OCI-LY1 (cell line): ENCODE measurements at regions not wholly inside any gene's neighbourhood (a gene's known extent, or its start where the extent isn't known, plus 50 kb on each side); places are given as distances from the start of the nearest gene placed in this dataset.

Experiments used
- H2AFZ ChIP-seq: fragments of 200-600 bp; sonication (generic), shearing (Covaris generic); 2 replicates; pipeline ENCODE4 v1.6.0; 2014; ENCODE audit warnings: antibody characterized with exemption, mild to moderate bottlenecking, low read length
- H3F3A ChIP-seq: fragments of 200-600 bp; sonication (generic), shearing (Covaris generic); 2 replicates; pipeline ENCODE4 v1.6.0; 2014; ENCODE audit warnings: mild to moderate bottlenecking, antibody characterized with exemption, low read length, moderate library complexity; ENCODE audit not compliant: insufficient read depth
- H3K27ac ChIP-seq: fragments of 200-600 bp; sonication (generic); 2 replicates; pipeline ENCODE4 v1.5.1; 2014; ENCODE audit warnings: low read length, mixed run types, mild to moderate bottlenecking, low read depth; ENCODE audit not compliant: poor library complexity, severe bottlenecking
- H3K27me3 ChIP-seq: fragments of 200-600 bp; sonication (generic); 2 replicates; pipeline ENCODE4 v1.6.0; 2014; ENCODE audit warnings: antibody characterized with exemption, mild to moderate bottlenecking, low read length, moderate library complexity; ENCODE audit not compliant: insufficient read depth
- H3K36me3 ChIP-seq: fragments of 200-600 bp; sonication (generic); 2 replicates; pipeline ENCODE4 v1.6.1; 2014; ENCODE audit warnings: mild to moderate bottlenecking, antibody characterized with exemption, low read length, moderate library complexity, mixed read lengths; ENCODE audit not compliant: insufficient read depth
- H3K4me1 ChIP-seq: fragments of 200-600 bp; sonication (generic); 2 replicates; pipeline ENCODE4 v1.5.1; 2014; ENCODE audit warnings: mild to moderate bottlenecking, low read length, moderate library complexity; ENCODE audit not compliant: insufficient read depth, severe bottlenecking
- H3K4me2 ChIP-seq: fragments of 200-600 bp; sonication (generic), shearing (Covaris generic); 2 replicates; pipeline ENCODE4 v1.6.1; 2014; ENCODE audit warnings: low read length
- H3K4me3 ChIP-seq: fragments of 200-600 bp; sonication (generic); 2 replicates; pipeline ENCODE4 v1.5.1; 2014; ENCODE audit warnings: low read length, low read depth, mild to moderate bottlenecking, mixed read lengths; ENCODE audit not compliant: poor library complexity, severe bottlenecking
- H3K79me2 ChIP-seq: fragments of 200-600 bp; shearing (Covaris generic); 2 replicates; pipeline ENCODE4 v1.6.1; 2016; ENCODE audit warnings: mixed run types, low read length, mixed read lengths; ENCODE audit not compliant: insufficient read depth
- H3K9ac ChIP-seq: fragments of 200-600 bp; sonication (generic), shearing (Covaris generic); 2 replicates; pipeline ENCODE4 v1.6.1; 2014; ENCODE audit warnings: mild to moderate bottlenecking, low read length, mixed read lengths
- H3K9me2 ChIP-seq: fragments of 200-600 bp; sonication (generic), shearing (Covaris generic); 2 replicates; pipeline ENCODE4 v1.6.1; 2014; ENCODE audit warnings: low read depth, mild to moderate bottlenecking, low read length, mixed read lengths
- H3K9me3 ChIP-seq: fragments of 200-600 bp; shearing (Covaris generic); 2 replicates; pipeline ENCODE4 v1.6.1; 2014; ENCODE audit warnings: low read length, mixed read lengths
- H4K20me1 ChIP-seq: fragments of 200-600 bp; sonication (generic), shearing (Covaris generic); 2 replicates; pipeline ENCODE4 v1.6.0; 2016; ENCODE audit warnings: mild to moderate bottlenecking, low read length; ENCODE audit not compliant: insufficient read depth
- EZH2 ChIP-seq: fragments of 200-600 bp; sonication (generic), shearing (Covaris generic); IDR thresholded peaks from 2 replicates; pipeline ENCODE4 v1.8.0; 2017; ENCODE audit warnings: borderline replicate concordance, mixed run types, mild to moderate bottlenecking, antibody characterized with exemption, low read length, moderate library complexity, mixed read lengths
- TF ChIP-seq, protein P1 (sequence below): fragments of 200-600 bp; sonication (generic), shearing (Covaris generic); IDR thresholded peaks from 2 replicates; pipeline ENCODE4 v1.5.1; 2017; ENCODE audit warnings: mild to moderate bottlenecking, antibody characterized with exemption, low read length, moderate library complexity, mixed read lengths

DNA sequence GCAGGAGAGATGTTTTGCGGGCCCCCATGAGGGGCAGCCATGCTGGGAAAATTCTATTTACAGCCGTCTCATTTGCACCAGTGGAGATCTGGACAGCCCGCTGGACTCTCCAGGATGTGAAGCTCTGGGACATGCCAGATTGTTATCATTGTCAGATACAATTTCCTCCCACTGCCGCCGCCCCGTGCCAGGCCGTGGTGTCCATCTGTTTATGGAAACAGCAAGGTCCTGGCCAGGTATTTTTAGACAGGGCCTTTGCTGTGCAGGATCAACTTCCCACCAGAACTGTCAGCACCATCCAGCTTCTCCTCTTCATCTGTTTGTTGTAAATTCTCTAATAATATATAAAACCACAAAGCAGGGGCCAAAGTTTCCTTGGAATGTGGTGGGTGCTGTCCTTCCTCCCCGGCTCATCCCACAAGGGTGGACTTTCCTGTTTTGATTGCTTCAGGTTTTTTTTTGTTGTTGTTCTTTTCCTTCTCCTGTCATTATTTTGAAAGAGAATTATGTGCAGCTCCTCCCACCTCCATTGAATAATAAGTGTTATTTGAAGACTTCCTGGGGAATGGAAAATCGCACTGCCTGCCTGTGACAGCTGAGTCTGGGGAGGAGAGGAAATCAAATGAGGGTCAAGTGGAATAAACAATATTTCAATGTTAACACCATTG is 398.1 kb downstream of the TNS1 start:
- H2AFZ ChIP-seq, result no peak overlapping the region

DNA sequence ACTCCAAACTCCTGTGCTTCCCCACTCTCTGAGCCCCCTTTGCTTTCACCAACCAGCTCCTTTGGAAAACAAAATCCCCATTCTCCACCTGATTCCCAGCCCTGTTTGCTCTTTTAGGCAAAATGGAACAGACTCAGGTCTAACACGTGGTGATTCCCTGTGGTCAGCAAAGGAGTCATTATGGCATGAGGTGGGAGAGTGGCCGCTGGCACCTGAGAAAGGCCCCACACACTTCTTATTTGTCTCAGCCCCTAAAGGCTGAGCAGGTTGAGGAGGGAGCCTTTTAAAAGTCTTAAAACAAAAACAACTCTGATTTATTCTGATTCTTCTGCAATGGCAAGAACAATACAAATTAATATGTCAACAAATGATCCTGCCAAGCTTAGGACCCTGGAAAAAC is 401.2 kb downstream of the TNS1 start:
- Histone ChIP-seq H3K9me2 (no peaks in the 10 kb centered on the region), H3K27me3 (no peaks in the 10 kb centered on the region), H3F3A (no peaks in the 10 kb centered on the region), H4K20me1 (no peaks in the 10 kb centered on the region), H3K79me2 (no peaks in the 10 kb centered on the region), H3K9me3 (no peaks in the 10 kb centered on the region), H3K4me1 (no peaks in the 10 kb centered on the region), H2AFZ (no peak overlapping the region), H3K36me3 (no peaks in the 10 kb centered on the region), H3K4me3 (no peak overlapping the region), H3K9ac (no peak overlapping the region), H3K27ac (no peak overlapping the region), H3K4me2 (no peak overlapping the region)
- TF ChIP-seq, protein P1, sequence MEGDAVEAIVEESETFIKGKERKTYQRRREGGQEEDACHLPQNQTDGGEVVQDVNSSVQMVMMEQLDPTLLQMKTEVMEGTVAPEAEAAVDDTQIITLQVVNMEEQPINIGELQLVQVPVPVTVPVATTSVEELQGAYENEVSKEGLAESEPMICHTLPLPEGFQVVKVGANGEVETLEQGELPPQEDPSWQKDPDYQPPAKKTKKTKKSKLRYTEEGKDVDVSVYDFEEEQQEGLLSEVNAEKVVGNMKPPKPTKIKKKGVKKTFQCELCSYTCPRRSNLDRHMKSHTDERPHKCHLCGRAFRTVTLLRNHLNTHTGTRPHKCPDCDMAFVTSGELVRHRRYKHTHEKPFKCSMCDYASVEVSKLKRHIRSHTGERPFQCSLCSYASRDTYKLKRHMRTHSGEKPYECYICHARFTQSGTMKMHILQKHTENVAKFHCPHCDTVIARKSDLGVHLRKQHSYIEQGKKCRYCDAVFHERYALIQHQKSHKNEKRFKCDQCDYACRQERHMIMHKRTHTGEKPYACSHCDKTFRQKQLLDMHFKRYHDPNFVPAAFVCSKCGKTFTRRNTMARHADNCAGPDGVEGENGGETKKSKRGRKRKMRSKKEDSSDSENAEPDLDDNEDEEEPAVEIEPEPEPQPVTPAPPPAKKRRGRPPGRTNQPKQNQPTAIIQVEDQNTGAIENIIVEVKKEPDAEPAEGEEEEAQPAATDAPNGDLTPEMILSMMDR, result no peak
- TF ChIP-seq EZH2, result no peak

More for the DNA sequence above, 398.1 kb downstream of the TNS1 start:
- Histone ChIP-seq H3K9me3 (no peaks in the 10 kb centered on the region), H3K79me2 (no peaks in the 10 kb centered on the region), H3F3A (no peaks in the 10 kb centered on the region), H3K9me2 (no peaks in the 10 kb centered on the region), H3K9ac (no peak overlapping the region), H3K27me3 (no peaks in the 10 kb centered on the region), H3K4me2 (no peak overlapping the region), H3K36me3 (no peaks in the 10 kb centered on the region), H3K4me3 (no peak overlapping the region), H3K4me1 (no peaks in the 10 kb centered on the region), H3K27ac (no peak overlapping the region), H4K20me1 (no peaks in the 10 kb centered on the region)
- no peak for TF ChIP-seq EZH2
- TF ChIP-seq, protein P1, result no peak

DNA sequence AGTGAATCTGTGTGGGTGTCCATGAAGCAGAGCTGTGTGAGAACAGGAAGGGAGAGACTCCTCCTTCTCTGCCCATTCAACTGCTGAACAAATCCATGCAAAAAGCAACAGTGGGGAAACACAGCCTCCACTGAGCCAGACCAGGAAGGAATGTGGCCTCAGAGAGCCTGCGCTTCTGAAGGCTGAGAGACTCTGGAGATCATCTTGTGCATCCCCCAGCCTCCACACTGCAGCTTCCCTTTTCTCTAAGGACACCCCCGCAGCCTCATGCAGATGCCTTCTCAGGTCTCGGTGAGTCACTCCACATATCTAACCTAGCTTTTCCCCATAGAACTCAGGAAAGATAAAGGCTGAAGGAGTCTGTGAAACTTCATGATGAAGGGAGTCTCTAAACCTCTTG is 402.9 kb downstream of the TNS1 start:
- H3F3A ChIP-seq, result no peaks in the 10 kb centered on the region
- no peak overlapping the region for H3K4me3 ChIP-seq
- no peaks in the 10 kb centered on the region for H3K27me3 ChIP-seq
- H3K9me2 ChIP-seq, result no peaks in the 10 kb centered on the region
- H3K4me2 ChIP-seq, result no peak overlapping the region
- no peak overlapping the region for H3K27ac ChIP-seq
- TF ChIP-seq, protein P1, result no peak
- no peaks in the 10 kb centered on the region for H3K79me2 ChIP-seq
- H2AFZ ChIP-seq, result no peak overlapping the region
- H4K20me1 ChIP-seq, result no peaks in the 10 kb centered on the region
- no peaks in the 10 kb centered on the region for H3K36me3 ChIP-seq
- H3K9me3 ChIP-seq, result no peaks in the 10 kb centered on the region
- no peak overlapping the region for H3K9ac ChIP-seq
- H3K4me1 ChIP-seq, result no peaks in the 10 kb centered on the region
